ENCODE measurements at regions not wholly inside any gene's neighbourhood (a gene's known extent, or its start where the extent isn't known, plus 50 kb on each side); places are given as distances from the start of the nearest gene placed in this dataset.

- no peak for DNase-seq (ENCODE audit: low spot score)
Observed at GRCh38 chr14:82362452-82362851, 828.8 kb upstream of the SEL1L start.

GRCh38 chr14:82365471-82365870, 831.8 kb upstream of the SEL1L start:
- DNase-seq (ENCODE audit: low spot score) = no peak

- DNase-seq (ENCODE audit: low spot score) = no peak
Observed at GRCh38 chr14:82366803-82367202, 833.1 kb upstream of the SEL1L start.

GRCh38 chr14:82379291-82379690, 845.6 kb upstream of the SEL1L start:
- no peak for DNase-seq (ENCODE audit: low spot score)

- no peak for DNase-seq (ENCODE audit: low spot score)
Observed at GRCh38 chr14:82385048-82385447, 851.4 kb upstream of the SEL1L start.

GRCh38 chr14:82387699-82388098, 854.0 kb upstream of the SEL1L start:
- DNase-seq (ENCODE audit: low spot score) = no peak

GRCh38 chr14:82388488-82388887, 854.8 kb upstream of the SEL1L start:
- no peak for DNase-seq (ENCODE audit: low spot score)

GRCh38 chr14:82390586-82390985, 856.9 kb upstream of the SEL1L start:
- DNase-seq (ENCODE audit: low spot score) = no peak

GRCh38 chr14:82394916-82395315, 861.3 kb upstream of the SEL1L start:
- DNase-seq (ENCODE audit: low spot score) = no peak

- no peak for DNase-seq (ENCODE audit: low spot score)
Observed at GRCh38 chr14:82398256-82398655, 864.6 kb upstream of the SEL1L start.

- no peak for DNase-seq (ENCODE audit: low spot score)
Observed at GRCh38 chr14:82403987-82404386, 870.3 kb upstream of the SEL1L start.

GRCh38 chr14:82410064-82410463, 876.4 kb upstream of the SEL1L start:
- no peak for DNase-seq (ENCODE audit: low spot score)

GRCh38 chr14:82411298-82411697, 877.6 kb upstream of the SEL1L start:
- no peak for DNase-seq (ENCODE audit: low spot score)

- DNase-seq (ENCODE audit: low spot score) = no peak
Observed at GRCh38 chr14:82412545-82412944, 878.9 kb upstream of the SEL1L start.

- no peak for DNase-seq (ENCODE audit: low spot score)
Observed at GRCh38 chr14:82414853-82415539, 881.3 kb upstream of the SEL1L start.

GRCh38 chr14:82419933-82420332, 886.3 kb upstream of the SEL1L start:
- DNase-seq (ENCODE audit: low spot score) = no peak

GRCh38 chr14:82420871-82421270, 887.2 kb upstream of the SEL1L start:
- no peak for DNase-seq (ENCODE audit: low spot score)

GRCh38 chr14:82421286-82421685, 887.6 kb upstream of the SEL1L start:
- no peak for DNase-seq (ENCODE audit: low spot score)

GRCh38 chr14:82422230-82422629, 888.6 kb upstream of the SEL1L start:
- no peak for DNase-seq (ENCODE audit: low spot score)

GRCh38 chr14:82425261-82425660, 891.6 kb upstream of the SEL1L start:
- DNase-seq (ENCODE audit: low spot score) = no peak

- no peak for DNase-seq (ENCODE audit: low spot score)
Observed at GRCh38 chr14:82431031-82431430, 897.4 kb upstream of the SEL1L start.

- no peak for DNase-seq (ENCODE audit: low spot score)
Observed at GRCh38 chr14:82432301-82433105, 898.9 kb upstream of the SEL1L start.

- no peak for DNase-seq (ENCODE audit: low spot score)
Observed at GRCh38 chr14:82438436-82438835, 904.8 kb upstream of the SEL1L start.

GRCh38 chr14:82441270-82441669, 907.6 kb upstream of the SEL1L start:
- no peak for DNase-seq (ENCODE audit: low spot score)

Measured in CD4-positive, alpha-beta T cell treated with Interleukin-6 at 100 ng/mL for 8 hours (primary cell).